ENCODE measurements at regions not wholly inside any gene's neighbourhood (a gene's known extent, or its start where the extent isn't known, plus 50 kb on each side); places are given as distances from the start of the nearest gene placed in this dataset.
"Not testable (repeated sequence)": the region's sequence is repeated elsewhere in the genome, so short reads cannot be mapped to it uniquely, and the experiment has no call there.

- H3K4me3 ChIP-seq (ENCODE audit: low read length), result no peak overlapping the region
- no peak for DNase-seq (ENCODE audit: low read depth)
- TF ChIP-seq, protein P1, sequence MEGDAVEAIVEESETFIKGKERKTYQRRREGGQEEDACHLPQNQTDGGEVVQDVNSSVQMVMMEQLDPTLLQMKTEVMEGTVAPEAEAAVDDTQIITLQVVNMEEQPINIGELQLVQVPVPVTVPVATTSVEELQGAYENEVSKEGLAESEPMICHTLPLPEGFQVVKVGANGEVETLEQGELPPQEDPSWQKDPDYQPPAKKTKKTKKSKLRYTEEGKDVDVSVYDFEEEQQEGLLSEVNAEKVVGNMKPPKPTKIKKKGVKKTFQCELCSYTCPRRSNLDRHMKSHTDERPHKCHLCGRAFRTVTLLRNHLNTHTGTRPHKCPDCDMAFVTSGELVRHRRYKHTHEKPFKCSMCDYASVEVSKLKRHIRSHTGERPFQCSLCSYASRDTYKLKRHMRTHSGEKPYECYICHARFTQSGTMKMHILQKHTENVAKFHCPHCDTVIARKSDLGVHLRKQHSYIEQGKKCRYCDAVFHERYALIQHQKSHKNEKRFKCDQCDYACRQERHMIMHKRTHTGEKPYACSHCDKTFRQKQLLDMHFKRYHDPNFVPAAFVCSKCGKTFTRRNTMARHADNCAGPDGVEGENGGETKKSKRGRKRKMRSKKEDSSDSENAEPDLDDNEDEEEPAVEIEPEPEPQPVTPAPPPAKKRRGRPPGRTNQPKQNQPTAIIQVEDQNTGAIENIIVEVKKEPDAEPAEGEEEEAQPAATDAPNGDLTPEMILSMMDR (IDR thresholded peaks at IDR 0.05; ENCODE audit: insufficient read depth, low read depth, low read length, missing control alignments), result no peak
Measured at GRCh38 chr10:3955955-3956617, 171.1 kb upstream of the KLF6 start.

GRCh38 chr10:3955493-3955892 is 170.5 kb upstream of the KLF6 start:
- DNase-seq (ENCODE audit: low read depth), result no peak
- no peak overlapping the region for H3K4me3 ChIP-seq (ENCODE audit: low read length)
- TF ChIP-seq, protein P1 (IDR thresholded peaks at IDR 0.05; ENCODE audit: insufficient read depth, low read depth, low read length, missing control alignments), result no peak

- H3K4me3 ChIP-seq (ENCODE audit: low read length), result no peak overlapping the region
- DNase-seq (ENCODE audit: low read depth), result no peak
- TF ChIP-seq, protein P1 (IDR thresholded peaks at IDR 0.05; ENCODE audit: insufficient read depth, low read depth, low read length, missing control alignments), result no peak
Measured at GRCh38 chr10:3954615-3955014, 169.6 kb upstream of the KLF6 start.

GRCh38 chr10:3954007-3954406 is 169.0 kb upstream of the KLF6 start:
- not testable (repeated sequence) for H3K4me3 ChIP-seq (ENCODE audit: low read length); DNase-seq (ENCODE audit: low read depth)

DNA sequence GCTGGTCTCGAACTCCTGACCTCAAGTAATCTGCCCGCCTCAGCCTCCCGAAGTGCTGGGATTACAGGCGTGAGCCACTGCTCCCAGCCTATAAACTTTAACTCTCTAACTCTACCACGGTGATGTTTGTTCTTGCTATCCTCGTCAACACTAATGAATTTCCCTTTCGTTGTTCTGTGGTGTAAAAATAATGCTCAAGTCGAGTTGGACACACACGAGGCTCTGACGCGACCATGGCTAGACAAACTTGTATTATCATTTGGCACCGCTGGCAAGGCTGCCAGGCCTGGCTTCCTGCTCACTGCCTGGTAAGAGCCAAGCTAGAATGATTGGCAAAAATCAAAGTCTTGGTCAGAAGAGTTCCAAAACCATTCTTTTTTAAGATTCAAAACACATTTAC is 167.0 kb upstream of the KLF6 start:
- no peak for DNase-seq (ENCODE audit: low read depth)
- TF ChIP-seq, protein P1 (IDR thresholded peaks at IDR 0.05; ENCODE audit: insufficient read depth, low read depth, low read length, missing control alignments), result no peak
- no peak overlapping the region for H3K4me3 ChIP-seq (ENCODE audit: low read length)

DNA sequence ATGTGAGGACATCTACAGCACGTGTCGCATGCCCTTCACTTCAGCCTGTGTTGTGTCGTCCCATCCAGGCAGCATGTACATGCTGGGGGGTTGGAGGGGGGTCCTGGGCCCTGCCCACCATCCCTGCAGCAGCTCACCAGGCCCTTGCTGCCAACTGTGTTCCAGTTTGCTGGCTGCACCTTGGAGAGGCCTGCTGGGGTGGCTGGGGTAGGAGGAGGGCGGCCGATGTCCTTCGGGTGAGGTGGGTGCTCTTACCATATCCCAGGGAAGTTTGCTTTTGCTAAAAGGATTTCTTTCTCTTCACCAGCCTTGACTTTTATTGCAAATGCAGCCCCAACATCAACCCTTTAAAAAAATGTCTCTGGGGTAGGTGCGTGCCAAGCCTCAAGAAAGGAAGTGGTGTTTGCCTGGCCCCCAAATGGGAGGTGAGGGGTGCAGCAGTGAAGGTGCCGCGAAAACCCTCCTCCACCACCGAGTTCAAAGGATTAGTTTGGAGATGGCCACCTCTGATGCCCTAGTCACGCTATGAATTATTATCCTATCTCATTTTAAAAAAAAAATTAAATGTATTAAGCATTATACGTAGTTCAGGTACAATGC is 165.8 kb upstream of the KLF6 start:
- no peak overlapping the region for H3K4me3 ChIP-seq (ENCODE audit: low read length)
- TF ChIP-seq, protein P1 (IDR thresholded peaks at IDR 0.05; ENCODE audit: insufficient read depth, low read depth, low read length, missing control alignments), result no peak
- no peak for DNase-seq (ENCODE audit: low read depth)

DNA sequence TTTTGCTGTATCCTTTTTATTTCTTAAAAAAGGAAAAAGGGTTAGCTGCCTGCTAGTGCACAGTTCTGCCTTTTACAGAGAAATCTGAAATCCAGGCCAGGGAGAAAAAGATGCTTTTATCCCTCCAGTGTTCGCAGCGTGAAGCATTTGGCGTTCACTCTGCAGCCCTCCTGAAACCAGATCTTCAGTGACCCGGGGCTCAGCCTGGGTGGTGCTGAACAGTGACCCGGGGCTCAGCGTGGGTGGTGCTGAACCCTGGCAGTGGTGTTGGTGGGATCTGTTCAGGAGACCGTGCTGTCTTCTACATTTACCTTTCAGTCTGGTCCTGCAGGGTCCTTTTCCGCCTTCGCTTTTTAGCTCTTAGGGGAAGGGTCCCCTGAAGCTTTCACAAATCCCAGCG is 164.7 kb upstream of the KLF6 start:
- TF ChIP-seq, protein P1 (IDR thresholded peaks at IDR 0.05; ENCODE audit: insufficient read depth, low read depth, low read length, missing control alignments), result no peak
- DNase-seq (ENCODE audit: low read depth), result no peak
- no peak overlapping the region for H3K4me3 ChIP-seq (ENCODE audit: low read length)
